ENCODE measurements at regions not wholly inside any gene's neighbourhood (a gene's known extent, or its start where the extent isn't known, plus 50 kb on each side); places are given as distances from the start of the nearest gene placed in this dataset.

DNA sequence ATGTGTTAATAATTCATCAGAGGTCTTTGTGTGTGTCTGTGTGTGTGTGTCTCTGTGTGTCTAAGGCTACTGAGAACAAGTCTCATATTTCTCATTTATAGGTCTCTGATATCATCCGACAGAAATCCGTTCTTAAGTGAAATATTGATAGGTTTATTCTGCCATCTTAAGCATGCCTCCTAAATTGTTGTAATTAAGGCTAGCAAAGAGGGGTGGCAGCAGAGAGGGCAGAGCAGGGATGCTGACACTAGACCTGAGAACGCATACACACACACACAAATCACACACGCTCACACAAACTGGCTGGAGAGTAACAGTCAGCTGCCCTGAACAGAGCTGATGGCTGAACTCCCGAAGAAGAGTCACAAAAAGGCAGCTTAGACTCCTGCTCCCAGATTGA lies 84.9 kb upstream of the LRFN2 start:
- H3K36me3 ChIP-seq, result no peaks in the 10 kb centered on the region
- TF ChIP-seq, protein P1, sequence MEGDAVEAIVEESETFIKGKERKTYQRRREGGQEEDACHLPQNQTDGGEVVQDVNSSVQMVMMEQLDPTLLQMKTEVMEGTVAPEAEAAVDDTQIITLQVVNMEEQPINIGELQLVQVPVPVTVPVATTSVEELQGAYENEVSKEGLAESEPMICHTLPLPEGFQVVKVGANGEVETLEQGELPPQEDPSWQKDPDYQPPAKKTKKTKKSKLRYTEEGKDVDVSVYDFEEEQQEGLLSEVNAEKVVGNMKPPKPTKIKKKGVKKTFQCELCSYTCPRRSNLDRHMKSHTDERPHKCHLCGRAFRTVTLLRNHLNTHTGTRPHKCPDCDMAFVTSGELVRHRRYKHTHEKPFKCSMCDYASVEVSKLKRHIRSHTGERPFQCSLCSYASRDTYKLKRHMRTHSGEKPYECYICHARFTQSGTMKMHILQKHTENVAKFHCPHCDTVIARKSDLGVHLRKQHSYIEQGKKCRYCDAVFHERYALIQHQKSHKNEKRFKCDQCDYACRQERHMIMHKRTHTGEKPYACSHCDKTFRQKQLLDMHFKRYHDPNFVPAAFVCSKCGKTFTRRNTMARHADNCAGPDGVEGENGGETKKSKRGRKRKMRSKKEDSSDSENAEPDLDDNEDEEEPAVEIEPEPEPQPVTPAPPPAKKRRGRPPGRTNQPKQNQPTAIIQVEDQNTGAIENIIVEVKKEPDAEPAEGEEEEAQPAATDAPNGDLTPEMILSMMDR (IDR thresholded peaks at IDR 0.05), result no peak
- no peak overlapping the region for H3K27ac ChIP-seq
- H3K4me3 ChIP-seq, result no peak overlapping the region
- DNase-seq (no peak), ATAC-seq (no peak)
- H3K4me1 ChIP-seq, result no peaks in the 10 kb centered on the region
- intact Hi-C loops (cut with DNase I), result no loop called here
- no peaks in the 10 kb centered on the region for H3K9me3 ChIP-seq
- H3K27me3 ChIP-seq, result peaks cover 5% of the 10 kb centered on the region

DNA sequence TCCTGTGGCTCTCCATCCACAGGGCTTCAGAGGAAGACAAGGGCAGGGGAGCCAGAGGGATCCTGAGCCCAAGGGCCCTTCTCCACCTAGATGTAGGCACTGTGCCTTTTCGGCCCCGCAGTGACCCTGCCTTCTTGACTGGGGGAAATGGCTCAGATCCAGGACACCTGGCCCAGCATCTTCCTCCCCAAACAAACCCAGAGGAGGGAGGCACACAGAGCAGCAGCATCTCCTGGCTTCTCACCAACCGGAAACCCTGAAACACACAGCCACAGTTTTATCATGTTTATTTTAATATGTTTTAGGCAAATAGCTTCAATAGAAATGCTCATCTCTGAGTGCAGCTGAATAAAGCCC lies 84.5 kb upstream of the LRFN2 start:
- Histone ChIP-seq H3K4me1 (no peaks in the 10 kb centered on the region), H3K9me3 (no peaks in the 10 kb centered on the region), H3K27me3 (peaks cover 5% of the 10 kb centered on the region), H3K27ac (no peak overlapping the region), H3K36me3 (no peaks in the 10 kb centered on the region), H3K4me3 (no peak overlapping the region)
- no peak for ATAC-seq
- intact Hi-C loops (cut with DNase I), result no loop called here
- TF ChIP-seq, protein P1 (IDR thresholded peaks at IDR 0.05), result no peak
- DNase-seq, result no peak

DNA sequence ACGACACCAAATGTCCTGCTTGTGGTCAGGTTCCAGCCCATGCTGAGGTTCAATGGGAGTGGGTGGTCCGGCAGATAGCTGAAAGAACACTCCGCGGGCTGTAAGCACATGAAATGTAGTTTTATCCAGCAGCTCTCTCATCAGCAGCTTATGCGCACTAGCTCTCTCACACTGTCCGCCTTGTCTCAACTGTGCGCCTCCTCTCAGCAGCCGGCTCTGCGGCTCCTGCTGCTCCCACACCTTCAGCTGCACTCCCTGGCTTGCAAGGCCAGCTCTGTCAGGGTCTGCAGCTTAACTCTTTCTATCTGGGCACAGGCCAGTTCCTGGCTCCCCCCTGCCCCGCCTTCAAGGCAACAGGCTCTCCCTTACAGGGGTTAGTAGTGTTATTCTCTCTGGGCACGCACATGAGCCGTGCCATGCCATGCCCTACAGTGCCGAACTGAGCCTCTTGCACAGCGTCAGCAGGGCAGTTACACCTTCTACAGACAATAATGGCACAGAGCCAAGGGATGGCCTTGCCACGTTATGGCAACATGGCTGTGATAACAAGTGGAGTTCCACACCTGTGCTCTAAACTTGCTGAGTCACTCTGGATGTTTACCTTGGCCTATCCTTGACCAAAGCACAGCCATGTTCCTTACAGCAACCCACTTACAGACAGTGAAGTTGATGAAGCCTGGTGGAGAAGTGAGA lies 84.0 kb upstream of the LRFN2 start:
- DNase-seq, result no peak
- H3K9me3 ChIP-seq, result no peaks in the 10 kb centered on the region
- H3K4me3 ChIP-seq, result no peak overlapping the region
- H3K4me1 ChIP-seq, result no peaks in the 10 kb centered on the region
- intact Hi-C loops (cut with DNase I), result no loop called here
- H3K27me3 ChIP-seq, result peaks cover 5% of the 10 kb centered on the region
- ATAC-seq, result no peak
- no peaks in the 10 kb centered on the region for H3K36me3 ChIP-seq
- H3K27ac ChIP-seq, result no peak overlapping the region
- TF ChIP-seq, protein P1 (IDR thresholded peaks at IDR 0.05), result no peak

DNA sequence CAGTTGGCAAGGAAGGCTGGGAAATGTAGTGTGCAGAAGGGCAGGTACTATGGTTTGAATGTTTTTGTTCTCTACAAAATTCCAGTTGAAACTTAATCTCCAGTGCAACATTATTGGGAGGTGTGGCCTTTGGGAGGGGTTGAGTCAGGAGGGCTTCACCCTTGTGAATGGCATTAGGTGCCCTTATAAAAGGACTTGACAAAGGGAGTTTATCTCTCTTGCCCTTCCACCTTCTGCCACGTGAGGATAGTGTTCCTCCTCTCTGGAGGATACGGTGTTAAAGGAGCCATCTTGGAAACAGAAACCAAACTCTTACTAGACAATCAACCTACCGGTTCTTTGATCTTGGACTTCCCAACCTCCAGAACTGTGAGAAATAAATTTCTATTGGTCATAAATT lies 82.2 kb upstream of the LRFN2 start:
- no peak for ATAC-seq
- Histone ChIP-seq H3K27me3 (peaks cover 5% of the 10 kb centered on the region), H3K36me3 (no peaks in the 10 kb centered on the region), H3K4me3 (no peak overlapping the region), H3K27ac (no peak overlapping the region), H3K4me1 (no peaks in the 10 kb centered on the region), H3K9me3 (peaks cover 6% of the 10 kb centered on the region)
- DNase-seq, result no peak
- TF ChIP-seq, protein P1 (IDR thresholded peaks at IDR 0.05), result no peak
- intact Hi-C loops (cut with DNase I), result no loop called here

DNA sequence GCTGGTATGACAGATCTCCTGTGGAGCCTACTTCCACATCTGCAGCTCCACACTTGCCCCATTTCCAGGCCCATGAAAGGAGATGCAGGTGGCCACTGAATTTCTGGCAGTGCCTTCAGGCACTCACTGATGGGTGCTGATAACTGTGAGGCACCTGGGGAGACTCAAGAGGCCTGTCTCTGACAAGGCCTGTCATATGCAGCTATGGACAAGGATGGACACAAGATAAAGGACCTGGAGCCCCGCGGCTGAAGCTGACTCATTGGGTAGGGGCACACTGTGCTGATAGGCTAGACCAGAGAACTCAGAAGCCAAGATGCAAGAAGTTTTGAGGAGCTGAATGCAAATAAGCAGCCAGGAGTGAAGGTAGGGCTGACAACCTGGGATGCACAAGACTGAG lies 81.0 kb upstream of the LRFN2 start:
- TF ChIP-seq, protein P1 (IDR thresholded peaks at IDR 0.05), result no peak
- no peak overlapping the region for H3K4me3 ChIP-seq
- H3K36me3 ChIP-seq, result no peaks in the 10 kb centered on the region
- no peaks in the 10 kb centered on the region for H3K4me1 ChIP-seq
- peaks cover 12% of the 10 kb centered on the region for H3K9me3 ChIP-seq
- no peak for ATAC-seq
- peaks cover 5% of the 10 kb centered on the region for H3K27me3 ChIP-seq
- intact Hi-C loops (cut with DNase I), result no loop called here
- H3K27ac ChIP-seq, result no peak overlapping the region
- DNase-seq, result no peak

DNA sequence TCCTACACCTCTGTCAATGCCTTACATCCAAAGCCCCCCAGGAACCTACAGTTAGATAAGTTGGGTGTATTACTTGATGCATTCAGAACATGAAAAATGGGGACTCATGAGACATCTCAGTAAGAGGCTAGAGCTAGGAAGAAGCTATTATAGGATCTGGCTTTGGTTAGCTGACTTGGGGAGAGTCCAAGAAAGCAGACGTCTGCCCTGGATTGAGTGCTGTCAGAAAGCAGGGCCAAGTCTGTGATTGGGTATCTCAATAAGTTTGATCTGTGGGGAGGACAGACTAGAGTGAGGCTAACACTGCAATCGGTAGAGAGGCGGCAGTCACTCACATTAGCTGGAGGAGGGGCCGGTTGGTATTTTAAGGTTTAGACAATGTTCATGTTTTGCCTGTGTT lies 79.4 kb upstream of the LRFN2 start:
- DNase-seq (no peak), ATAC-seq (no peak)
- H3K27ac ChIP-seq, result no peak overlapping the region
- peaks cover 12% of the 10 kb centered on the region for H3K9me3 ChIP-seq
- intact Hi-C loops (cut with DNase I), result no loop called here
- no peaks in the 10 kb centered on the region for H3K36me3 ChIP-seq
- H3K27me3 ChIP-seq, result no peaks in the 10 kb centered on the region
- TF ChIP-seq, protein P1 (IDR thresholded peaks at IDR 0.05), result no peak
- H3K4me1 ChIP-seq, result no peaks in the 10 kb centered on the region
- no peak overlapping the region for H3K4me3 ChIP-seq

All from upper lobe of right lung (tissue), 1 donor.